Kidney (tissue), 13 donors: ENCODE measurements at regions not wholly inside any gene's neighbourhood (a gene's known extent, or its start where the extent isn't known, plus 50 kb on each side); places are given as distances from the start of the nearest gene placed in this dataset.

Source experiments
- DNase-seq, 5 donors: peaks; one replicate each; pipeline ENCODE4 v3.0.0-alpha.2; 2013 to 2020
- FAIRE-seq: peaks from 2 replicates; lab custom pipeline; 2012; peaks lifted over from hg19 to GRCh38; lab: Jason Lieb, UNC
- H3K27ac ChIP-seq, 2 donors: one replicate each; pipeline ENCODE4 v1.7.0; 2013; ENCODE audit warnings: low read depth in 2 of 2, low read length in 2 of 2, inconsistent platforms in 1 of 2
- H3K27me3 ChIP-seq: one replicate; pipeline ENCODE4 v1.7.1; 2013; ENCODE audit warnings: low read length, inconsistent platforms; ENCODE audit not compliant: control insufficient read depth, insufficient read depth
- H3K36me3 ChIP-seq, 3 donors: one replicate each; pipeline versions ENCODE4 v1.7.0 to v1.7.1; 2013; ENCODE audit warnings: low read length in 3 of 3, control low read depth in 1 of 3, inconsistent platforms in 1 of 3; ENCODE audit not compliant: insufficient read depth in 3 of 3, control insufficient read depth in 2 of 3
- H3K4me1 ChIP-seq, 3 donors: one replicate each; pipeline versions ENCODE4 v1.7.0 to v1.7.1; 2013; ENCODE audit warnings: low read length in 3 of 3, inconsistent platforms in 1 of 3, low read depth in 1 of 3; ENCODE audit not compliant: control insufficient read depth in 2 of 3, insufficient read depth in 2 of 3
- H3K4me3 ChIP-seq, 3 donors: one replicate each; pipeline versions ENCODE4 v1.7.0 to v1.8.1; 2013; ENCODE audit warnings: low read length in 3 of 3, control low read depth in 1 of 3, inconsistent platforms in 1 of 3
- H3K9ac ChIP-seq, 3 donors: one replicate each; pipeline versions ENCODE4 v1.7.0 to v1.7.1; 2013; ENCODE audit warnings: low read length in 3 of 3, control low read depth in 1 of 3, inconsistent platforms in 1 of 3
- H3K9me3 ChIP-seq, 3 donors: one replicate each; pipeline versions ENCODE4 v1.7.0 to v1.7.1; 2013; ENCODE audit warnings: low read length in 3 of 3, control low read depth in 1 of 3, inconsistent platforms in 1 of 3; ENCODE audit not compliant: control insufficient read depth in 2 of 3, insufficient read depth in 1 of 3
- CTCF ChIP-seq: IDR thresholded peaks from 3 replicates; pipeline ENCODE4 v1.5.1; 2012; ENCODE audit warnings: mild to moderate bottlenecking, moderate library complexity, borderline replicate concordance; ENCODE audit not compliant: insufficient read depth; ENCODE audit errors: extremely low read depth
- intact Hi-C: fragments of 100-400 bp; cut with DNase I; formaldehyde crosslinking; loops from one replicate; pipeline ENCODE4 v1.11.1; 2022
- donor health status: control.
- donor health status: control.
- donor health status: control.
- donor health status: control.
- donor health status: control.
- donor health status: DM: yes; HTN: yes; CAD: no.
- donor health status: Normal renal cell carcinoma (clear cell type).

- intact Hi-C loops, result no loop called here
- no peaks in the 10 kb centered on the region for H3K9me3 ChIP-seq
- no peak overlapping the region for H3K9ac ChIP-seq
- DNase-seq (no peak), FAIRE-seq (no peak)
- no peaks in the 10 kb centered on the region for H3K36me3 ChIP-seq
- no peaks in the 10 kb centered on the region for H3K4me1 ChIP-seq
- no peaks in the 10 kb centered on the region for H3K27me3 ChIP-seq
- H3K4me3 ChIP-seq, result no peak overlapping the region
- no peak for TF ChIP-seq CTCF
- H3K27ac ChIP-seq, result no peak overlapping the region
Observed at GRCh38 chr9:115956371-115956770, 197.2 kb upstream of the PAPPA start.

- H3K27me3 ChIP-seq, result no peaks in the 10 kb centered on the region
- H3K9me3 ChIP-seq, result no peaks in the 10 kb centered on the region
- no peak overlapping the region for H3K4me3 ChIP-seq
- no peak overlapping the region for H3K27ac ChIP-seq
- FAIRE-seq (no peak), DNase-seq (no peak)
- no peaks in the 10 kb centered on the region for H3K36me3 ChIP-seq
- intact Hi-C loops, result no loop called here
- H3K9ac ChIP-seq, result no peak overlapping the region
- TF ChIP-seq CTCF, result no peak
- H3K4me1 ChIP-seq, result no peaks in the 10 kb centered on the region
Observed at GRCh38 chr9:115957585-115957984, 196.0 kb upstream of the PAPPA start.

GRCh38 chr9:115964710-115965347, 188.8 kb upstream of the PAPPA start:
- no peaks in the 10 kb centered on the region for H3K4me1 ChIP-seq
- FAIRE-seq (no peak), DNase-seq (no peak)
- intact Hi-C loops, result no loop called here
- TF ChIP-seq CTCF, result no peak
- H3K27ac ChIP-seq, result no peak overlapping the region
- H3K27me3 ChIP-seq, result no peaks in the 10 kb centered on the region
- no peaks in the 10 kb centered on the region for H3K36me3 ChIP-seq
- H3K9me3 ChIP-seq, result no peaks in the 10 kb centered on the region
- no peak overlapping the region for H3K4me3 ChIP-seq
- H3K9ac ChIP-seq, result no peak overlapping the region

GRCh38 chr9:115966660-115967059, 186.9 kb upstream of the PAPPA start:
- FAIRE-seq (no peak), DNase-seq (no peak)
- Histone ChIP-seq H3K27me3 (no peaks in the 10 kb centered on the region), H3K4me1 (no peaks in the 10 kb centered on the region), H3K27ac (no peak overlapping the region), H3K36me3 (no peaks in the 10 kb centered on the region), H3K4me3 (no peak overlapping the region), H3K9me3 (no peaks in the 10 kb centered on the region), H3K9ac (no peak overlapping the region)
- TF ChIP-seq CTCF, result no peak
- intact Hi-C loops, result no loop called here
